ENCODE measurements at regions not wholly inside any gene's neighbourhood (a gene's known extent, or its start where the extent isn't known, plus 50 kb on each side); places are given as distances from the start of the nearest gene placed in this dataset.
"Not testable (repeated sequence)": the region's sequence is repeated elsewhere in the genome, so short reads cannot be mapped to it uniquely, and the experiment has no call there.

GRCh38 chr5:108561416-108562204, 179.7 kb upstream of the FBXL17 start:
- ChIA-PET POLR2A (no interaction called here), CTCF (no interaction called here)
- TF ChIP-seq CTCF (IDR thresholded peaks at IDR 0.05; ENCODE audit: control extremely low read depth, extremely low read depth, low read depth, missing control alignments), result no peak
- DNase-seq (ENCODE audit: extremely low spot score), result no peak

- no peak for TF ChIP-seq CTCF (IDR thresholded peaks at IDR 0.05; ENCODE audit: control extremely low read depth, extremely low read depth, low read depth, missing control alignments)
- ChIA-PET POLR2A (no interaction called here), CTCF (no interaction called here)
- DNase-seq (ENCODE audit: extremely low spot score), result no peak
Observed at GRCh38 chr5:108560581-108560980, 178.7 kb upstream of the FBXL17 start.

- CTCF ChIA-PET, result no interaction called here
- TF ChIP-seq CTCF (IDR thresholded peaks at IDR 0.05; ENCODE audit: control extremely low read depth, extremely low read depth, low read depth, missing control alignments), result no peak
- POLR2A ChIA-PET, result no interaction called here
- no peak for DNase-seq (ENCODE audit: extremely low spot score)
Observed at GRCh38 chr5:108560166-108560565, 178.3 kb upstream of the FBXL17 start.

DNA sequence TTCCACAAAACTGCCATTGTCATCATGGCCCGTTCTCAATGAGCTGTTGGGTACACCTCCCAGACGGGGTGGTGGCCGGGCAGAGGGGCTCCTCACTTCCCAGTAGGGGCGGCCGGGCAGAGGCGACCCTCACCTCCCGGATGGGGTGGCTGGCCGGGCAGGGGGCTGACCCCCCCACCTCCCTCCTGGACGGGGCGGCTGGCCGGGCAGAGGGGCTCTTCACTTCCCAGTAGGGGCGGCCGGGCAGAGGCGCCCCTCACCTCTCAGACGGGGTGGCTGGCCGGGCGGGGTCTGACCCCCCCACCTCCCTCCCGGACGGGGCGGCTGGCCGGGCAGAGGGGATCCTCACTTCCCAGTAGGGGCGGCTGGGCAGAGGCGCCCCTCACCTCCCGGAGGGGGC, 176.9 kb upstream of the FBXL17 start:
- POLR2A ChIA-PET; CTCF ChIA-PET; DNase-seq (ENCODE audit: extremely low spot score): not testable (repeated sequence)

DNA sequence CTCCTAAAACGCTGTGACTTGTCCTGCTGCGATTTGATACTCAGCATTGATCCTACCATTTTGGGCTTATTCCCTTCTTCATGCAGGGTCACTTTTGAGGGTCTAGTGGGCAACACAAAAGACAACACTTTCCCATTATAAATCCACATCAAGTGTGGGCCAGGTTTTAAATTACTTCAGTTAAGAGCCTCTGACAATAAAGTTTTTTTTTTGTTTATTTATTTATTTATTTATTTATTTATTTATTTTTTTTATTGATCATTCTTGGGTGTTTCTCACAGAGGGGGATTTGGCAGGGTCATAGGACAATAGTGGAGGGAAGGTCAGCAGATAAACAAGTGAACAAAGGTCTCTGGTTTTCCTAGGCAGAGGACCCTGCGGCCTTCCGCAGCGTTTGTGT, 176.2 kb upstream of the FBXL17 start:
- CTCF ChIA-PET; DNase-seq (ENCODE audit: extremely low spot score); POLR2A ChIA-PET: not testable (repeated sequence)

DNA sequence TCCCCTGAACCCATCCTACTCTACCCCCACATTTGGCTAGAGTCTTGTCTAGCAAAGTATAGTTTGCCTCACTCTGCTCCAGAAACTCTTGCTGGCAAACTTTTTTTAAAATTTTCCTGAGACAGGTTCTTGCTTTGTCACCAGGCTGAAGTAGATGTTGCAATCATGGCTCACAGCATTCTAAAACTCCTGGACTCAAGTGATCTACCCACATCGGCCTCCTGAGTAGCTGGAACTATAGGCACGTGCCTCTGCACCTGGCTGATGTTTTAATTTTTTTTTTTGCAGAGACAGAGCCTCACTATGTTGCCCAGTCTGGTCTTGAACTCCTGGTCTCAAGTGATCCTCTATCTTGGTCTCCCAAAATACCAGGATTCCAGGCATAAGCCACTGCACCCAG, 175.8 kb upstream of the FBXL17 start:
- TF ChIP-seq CTCF (IDR thresholded peaks at IDR 0.05; ENCODE audit: control extremely low read depth, extremely low read depth, low read depth, missing control alignments), result no peak
- ChIA-PET CTCF (no interaction called here), POLR2A (no interaction called here)
- no peak for DNase-seq (ENCODE audit: extremely low spot score)

- no peak for TF ChIP-seq CTCF (IDR thresholded peaks at IDR 0.05; ENCODE audit: control extremely low read depth, extremely low read depth, low read depth, missing control alignments)
- DNase-seq (ENCODE audit: extremely low spot score), result no peak
- ChIA-PET POLR2A (no interaction called here), CTCF (no interaction called here)
Observed at GRCh38 chr5:108556441-108557145, 174.7 kb upstream of the FBXL17 start.

All from GM10248 (cell line).